ENCODE measurements at regions not wholly inside any gene's neighbourhood (a gene's known extent, or its start where the extent isn't known, plus 50 kb on each side); places are given as distances from the start of the nearest gene placed in this dataset.

- TF ChIP-seq CTCF (IDR thresholded peaks at IDR 0.05; ENCODE audit: low read depth, low read length) = no peak
- no peak for TF ChIP-seq EZH2phosphoT487 (IDR thresholded peaks at IDR 0.05; ENCODE audit: low read depth)
Measured at GRCh38 chr5:44443172-44443571, 54.0 kb upstream of the FGF10 start.
